Neural progenitor cell (in vitro differentiated cells): ENCODE measurements at regions not wholly inside any gene's neighbourhood (a gene's known extent, or its start where the extent isn't known, plus 50 kb on each side); places are given as distances from the start of the nearest gene placed in this dataset.

Experiments
- DNase-seq: peaks from one replicate; pipeline ENCODE4 v3.0.0-alpha.2; 2016; ENCODE audit warnings: low spot score
- H2AFZ ChIP-seq: fragments of 200-600 bp; sonication (generic); replicated peaks from 2 replicates; pipeline ENCODE4 v1.6.1; 2016; ENCODE audit warnings: antibody characterized with exemption
- H3F3A ChIP-seq: fragments of 200-600 bp; sonication (generic); 2 replicates; pipeline ENCODE4 v1.6.1; 2016; ENCODE audit warnings: antibody characterized with exemption, low read depth
- H3K27ac ChIP-seq: fragments of 200-600 bp; sonication (generic); 2 replicates; pipeline ENCODE4 v1.5.1; 2016; ENCODE audit warnings: mild to moderate bottlenecking
- H3K27me3 ChIP-seq: fragments of 200-600 bp; sonication (generic); 2 replicates; pipeline ENCODE4 v1.6.1; 2016; ENCODE audit warnings: mild to moderate bottlenecking, moderate library complexity
- H3K36me3 ChIP-seq: fragments of 200-600 bp; sonication (generic); 2 replicates; pipeline ENCODE4 v1.5.1; 2016
- H3K4me1 ChIP-seq: fragments of 200-600 bp; sonication (generic); 2 replicates; pipeline ENCODE4 v1.6.1; 2016; ENCODE audit warnings: mixed run types
- H3K4me2 ChIP-seq: fragments of 200-600 bp; sonication (generic); 2 replicates; pipeline ENCODE4 v1.6.1; 2016
- H3K4me3 ChIP-seq: fragments of 200-600 bp; sonication (generic); 2 replicates; pipeline ENCODE4 v1.5.1; 2016
- H3K79me2 ChIP-seq: fragments of 200-600 bp; sonication (generic); 2 replicates; pipeline ENCODE4 v1.6.1; 2016; ENCODE audit warnings: low read depth
- H3K9ac ChIP-seq: fragments of 200-600 bp; sonication (generic); 2 replicates; pipeline ENCODE4 v1.6.1; 2016
- H3K9me3 ChIP-seq: fragments of 200-600 bp; sonication (generic); 2 replicates; pipeline ENCODE4 v1.5.1; 2016; ENCODE audit warnings: low read depth
- H4K20me1 ChIP-seq: fragments of 200-600 bp; sonication (generic); 2 replicates; pipeline ENCODE4 v1.6.1; 2016; ENCODE audit warnings: low read depth
- H3K27ac Mint-ChIP-seq: 3 replicates; pipeline ENCODE4 v1.8.0; 2021; ENCODE audit warnings: mixed read lengths
- H3K27me3 Mint-ChIP-seq: 2 replicates; pipeline ENCODE4 v1.8.0; 2022; ENCODE audit warnings: low read depth, mild to moderate bottlenecking, inconsistent platforms, moderate library complexity, mixed read lengths; ENCODE audit not compliant: insufficient read depth
- H3K36me3 Mint-ChIP-seq: 3 replicates; pipeline ENCODE4 v1.8.0; 2021; ENCODE audit warnings: mixed read lengths
- H3K4me1 Mint-ChIP-seq: 3 replicates; pipeline ENCODE4 v1.8.0; 2021; ENCODE audit warnings: mixed read lengths
- H3K4me3 Mint-ChIP-seq: 3 replicates; pipeline ENCODE4 v1.8.0; 2021; ENCODE audit warnings: mild to moderate bottlenecking, moderate library complexity, mixed read lengths
- H3K9me3 Mint-ChIP-seq: 3 replicates; pipeline ENCODE4 v1.8.0; 2020; ENCODE audit warnings: mixed read lengths
- CTCF ChIP-seq: fragments of 200-600 bp; sonication (generic); IDR thresholded peaks from 2 replicates; pipeline ENCODE4 v1.5.1; 2017; ENCODE audit warnings: antibody characterized with exemption, mild to moderate bottlenecking
- EZH2 ChIP-seq: fragments of 200-600 bp; sonication (generic); IDR thresholded peaks from 2 replicates; pipeline ENCODE4 v1.6.1; 2017; ENCODE audit warnings: antibody characterized with exemption, mild to moderate bottlenecking, moderate library complexity
- EZH2phosphoT487 ChIP-seq: fragments of 200-600 bp; sonication (generic); IDR thresholded peaks from 2 replicates; pipeline ENCODE4 v1.6.1; 2017; ENCODE audit warnings: antibody characterized with exemption

- no peaks in the 10 kb centered on the region for H3K36me3 Mint-ChIP-seq
- Histone ChIP-seq H3K36me3 (peaks cover 3% of the 10 kb centered on the region), H4K20me1 (no peaks in the 10 kb centered on the region), H3K79me2 (no peaks in the 10 kb centered on the region), H3K4me2 (no peak overlapping the region), H3K4me3 (no peak overlapping the region), H3F3A (no peaks in the 10 kb centered on the region), H3K27ac (no peak overlapping the region), H3K9me3 (no peaks in the 10 kb centered on the region), H3K27me3 (no peaks in the 10 kb centered on the region), H3K9ac (no peak overlapping the region), H2AFZ (no peak overlapping the region), H3K4me1 (no peaks in the 10 kb centered on the region)
- TF ChIP-seq CTCF (no peak), EZH2 (no peak), EZH2phosphoT487 (no peak)
- peaks cover 5% of the 10 kb centered on the region for H3K27me3 Mint-ChIP-seq
- no peak for DNase-seq
- no peaks in the 10 kb centered on the region for H3K4me1 Mint-ChIP-seq
- H3K4me3 Mint-ChIP-seq, result no peak overlapping the region
- no peak overlapping the region for H3K27ac Mint-ChIP-seq
- H3K9me3 Mint-ChIP-seq, result peaks cover 2% of the 10 kb centered on the region
Observed at GRCh38 chr3:184440151-184440550, 60.3 kb downstream of the CHRD start.

DNA sequence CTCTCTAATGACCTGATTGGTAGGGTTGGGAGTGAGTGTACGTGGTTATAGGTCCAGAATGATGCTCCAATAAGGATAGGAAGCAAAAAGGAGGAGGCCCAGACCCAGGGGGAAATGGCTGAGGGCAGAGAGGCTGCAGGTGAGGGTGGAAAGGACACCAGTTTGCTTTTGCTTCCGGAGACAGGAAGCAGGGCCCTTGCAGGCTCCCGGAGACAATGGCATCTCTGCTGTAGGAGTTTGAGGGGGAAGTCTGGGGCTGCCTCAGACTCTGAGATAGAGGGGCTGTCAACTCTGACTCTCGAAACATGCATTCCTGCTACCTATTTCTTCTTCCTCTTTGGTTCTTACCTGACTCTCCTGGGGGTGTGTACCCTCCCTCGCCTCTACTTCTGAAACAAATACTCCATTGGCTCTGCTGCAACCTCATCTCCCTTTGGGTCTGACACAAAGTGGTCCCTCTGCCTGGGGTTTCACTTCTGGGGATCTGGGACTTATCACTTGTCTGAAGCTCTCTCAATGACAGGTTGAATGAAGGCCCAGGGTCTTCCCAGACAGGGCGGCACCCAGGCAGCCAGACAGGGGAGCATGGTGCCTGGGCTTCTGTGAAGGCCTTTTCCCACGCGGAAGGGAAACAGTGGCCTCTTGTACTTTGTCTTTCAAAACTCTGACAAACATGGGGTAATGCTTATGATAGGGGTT, 61.5 kb downstream of the CHRD start:
- no peak overlapping the region for H3K4me3 ChIP-seq
- DNase-seq, result no peak
- no peaks in the 10 kb centered on the region for H3K27me3 ChIP-seq
- Mint-ChIP-seq H3K4me1 (no peaks in the 10 kb centered on the region), H3K9me3 (peaks cover 2% of the 10 kb centered on the region), H3K4me3 (no peak overlapping the region), H3K27me3 (peaks cover 5% of the 10 kb centered on the region), H3K27ac (peak overlapping the region; percentile 15), H3K36me3 (no peaks in the 10 kb centered on the region)
- no peaks in the 10 kb centered on the region for H4K20me1 ChIP-seq
- no peak overlapping the region for H2AFZ ChIP-seq
- no peaks in the 10 kb centered on the region for H3F3A ChIP-seq
- H3K79me2 ChIP-seq, result no peaks in the 10 kb centered on the region
- peaks cover 3% of the 10 kb centered on the region for H3K36me3 ChIP-seq
- TF ChIP-seq EZH2 (no peak), CTCF (no peak), EZH2phosphoT487 (no peak)
- no peak overlapping the region for H3K4me2 ChIP-seq
- no peaks in the 10 kb centered on the region for H3K4me1 ChIP-seq
- no peak overlapping the region for H3K9ac ChIP-seq
- H3K9me3 ChIP-seq, result no peaks in the 10 kb centered on the region
- H3K27ac ChIP-seq, result no peak overlapping the region

DNA sequence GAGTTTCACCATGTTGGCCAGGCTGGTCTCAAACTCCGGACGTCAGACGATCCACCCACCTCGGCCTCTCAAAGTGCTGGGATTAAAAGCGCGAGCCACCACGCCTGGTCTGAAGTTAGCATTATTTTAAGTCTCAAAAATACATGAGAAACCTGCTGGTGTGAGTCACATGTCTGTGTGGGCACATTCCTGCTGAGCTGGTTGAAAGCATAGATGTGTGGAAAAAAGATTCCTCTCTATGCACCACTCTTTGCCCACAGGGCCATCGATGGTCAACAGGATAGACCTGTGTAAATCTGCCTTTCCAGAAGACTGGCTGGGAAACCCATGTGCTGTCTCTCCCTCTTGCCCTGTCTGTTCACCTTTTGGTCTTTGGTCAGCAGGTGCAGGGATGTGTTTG, 63.5 kb downstream of the CHRD start:
- DNase-seq, result no peak
- H3K4me2 ChIP-seq, result no peak overlapping the region
- H3K36me3 ChIP-seq, result peaks cover 2% of the 10 kb centered on the region
- H3K36me3 Mint-ChIP-seq, result no peaks in the 10 kb centered on the region
- no peaks in the 10 kb centered on the region for H3K79me2 ChIP-seq
- no peaks in the 10 kb centered on the region for H3K27me3 ChIP-seq
- no peak overlapping the region for H2AFZ ChIP-seq
- H3K4me1 Mint-ChIP-seq, result no peaks in the 10 kb centered on the region
- H3K4me1 ChIP-seq, result no peaks in the 10 kb centered on the region
- no peak overlapping the region for H3K4me3 Mint-ChIP-seq
- H3K27ac ChIP-seq, result no peak overlapping the region
- H3K27ac Mint-ChIP-seq, result no peak overlapping the region
- H3K4me3 ChIP-seq, result no peak overlapping the region
- TF ChIP-seq EZH2phosphoT487, result no peak
- TF ChIP-seq EZH2, result no peak
- no peak for TF ChIP-seq CTCF
- no peaks in the 10 kb centered on the region for H3K9me3 ChIP-seq
- no peaks in the 10 kb centered on the region for H4K20me1 ChIP-seq
- H3K27me3 Mint-ChIP-seq, result peaks cover 5% of the 10 kb centered on the region
- no peaks in the 10 kb centered on the region for H3F3A ChIP-seq
- peaks cover 2% of the 10 kb centered on the region for H3K9me3 Mint-ChIP-seq
- no peak overlapping the region for H3K9ac ChIP-seq
